ENCODE measurements at regions not wholly inside any gene's neighbourhood (a gene's known extent, or its start where the extent isn't known, plus 50 kb on each side); places are given as distances from the start of the nearest gene placed in this dataset.

- no peak for TF ChIP-seq POLR2A (IDR thresholded peaks at IDR 0.05; ENCODE audit: borderline replicate concordance, extremely low read depth, insufficient read depth, insufficient read length)
Observed at GRCh38 chr12:47026291-47026690, 53.1 kb upstream of the PCED1B start (continued).
